Daoy (cell line): ENCODE measurements at regions not wholly inside any gene's neighbourhood (a gene's known extent, or its start where the extent isn't known, plus 50 kb on each side); places are given as distances from the start of the nearest gene placed in this dataset.

Source experiments
- DNase-seq: peaks from one replicate; pipeline ENCODE4 v3.0.0-alpha.2; 2015; ENCODE audit warnings: low read depth

GRCh38 chr6:126905917-126906316 lies 212.6 kb upstream of the RSPO3 start:
- DNase-seq = no peak

GRCh38 chr6:126907312-126907711 lies 211.2 kb upstream of the RSPO3 start:
- DNase-seq = no peak

- DNase-seq = no peak
Measured at GRCh38 chr6:126907996-126908395, 210.5 kb upstream of the RSPO3 start.

- DNase-seq = no peak
Measured at GRCh38 chr6:126909493-126909892, 209.0 kb upstream of the RSPO3 start.

GRCh38 chr6:126913651-126914050 lies 204.8 kb upstream of the RSPO3 start:
- DNase-seq = no peak

GRCh38 chr6:126914172-126914571 lies 204.3 kb upstream of the RSPO3 start:
- DNase-seq = no peak

GRCh38 chr6:126914801-126915200 lies 203.7 kb upstream of the RSPO3 start:
- no peak for DNase-seq

GRCh38 chr6:126919947-126920346 lies 198.5 kb upstream of the RSPO3 start:
- DNase-seq = no peak

- DNase-seq = no peak
Measured at GRCh38 chr6:126923807-126924206, 194.7 kb upstream of the RSPO3 start.

GRCh38 chr6:126926926-126927325 lies 191.5 kb upstream of the RSPO3 start:
- DNase-seq = no peak

- DNase-seq = no peak
Measured at GRCh38 chr6:126927841-126928240, 190.6 kb upstream of the RSPO3 start.

- no peak for DNase-seq
Measured at GRCh38 chr6:126937426-126937825, 181.0 kb upstream of the RSPO3 start.

GRCh38 chr6:126939784-126940183 lies 178.7 kb upstream of the RSPO3 start:
- no peak for DNase-seq

- DNase-seq = no peak
Measured at GRCh38 chr6:126941751-126942150, 176.7 kb upstream of the RSPO3 start.

GRCh38 chr6:126944512-126944911 lies 174.0 kb upstream of the RSPO3 start:
- DNase-seq = no peak

GRCh38 chr6:126945150-126945685 lies 173.3 kb upstream of the RSPO3 start:
- no peak for DNase-seq

GRCh38 chr6:126945812-126946360 lies 172.6 kb upstream of the RSPO3 start:
- DNase-seq = no peak

GRCh38 chr6:126947070-126947469 lies 171.4 kb upstream of the RSPO3 start:
- DNase-seq = no peak

GRCh38 chr6:126949786-126950185 lies 168.7 kb upstream of the RSPO3 start:
- no peak for DNase-seq

- DNase-seq = no peak
Measured at GRCh38 chr6:126955621-126956020, 162.8 kb upstream of the RSPO3 start.

- no peak for DNase-seq
Measured at GRCh38 chr6:126957721-126958120, 160.8 kb upstream of the RSPO3 start.

GRCh38 chr6:126959765-126960164 lies 158.7 kb upstream of the RSPO3 start:
- no peak for DNase-seq

- no peak for DNase-seq
Measured at GRCh38 chr6:126963077-126963809, 155.2 kb upstream of the RSPO3 start.
